ENCODE measurements at regions not wholly inside any gene's neighbourhood (a gene's known extent, or its start where the extent isn't known, plus 50 kb on each side); places are given as distances from the start of the nearest gene placed in this dataset.

GRCh38 chr5:89972901-89973300 is 436.7 kb downstream of the CETN3 start:
- H3K9ac ChIP-seq (ENCODE audit: low read depth, low read length), result no peak overlapping the region
- no peaks in the 10 kb centered on the region for H3K4me1 ChIP-seq (ENCODE audit: insufficient read depth, low read length)
- no peak overlapping the region for H3K27ac ChIP-seq (ENCODE audit: low read length)
- H3K4me3 ChIP-seq (ENCODE audit: low read length), result no peak overlapping the region
- no peaks in the 10 kb centered on the region for H3K27me3 ChIP-seq (ENCODE audit: insufficient read depth, low read length)
- H3K9me3 ChIP-seq (ENCODE audit: insufficient read depth, low read depth, low read length), result no peaks in the 10 kb centered on the region
- H3K36me3 ChIP-seq (ENCODE audit: insufficient read depth, low read depth, low read length), result no peaks in the 10 kb centered on the region

- no peak overlapping the region for H3K4me3 ChIP-seq (ENCODE audit: low read length)
- no peaks in the 10 kb centered on the region for H3K9me3 ChIP-seq (ENCODE audit: insufficient read depth, low read depth, low read length)
- H3K36me3 ChIP-seq (ENCODE audit: insufficient read depth, low read depth, low read length), result no peaks in the 10 kb centered on the region
- H3K9ac ChIP-seq (ENCODE audit: low read depth, low read length), result no peak overlapping the region
- H3K27ac ChIP-seq (ENCODE audit: low read length), result no peak overlapping the region
- no peaks in the 10 kb centered on the region for H3K27me3 ChIP-seq (ENCODE audit: insufficient read depth, low read length)
- no peaks in the 10 kb centered on the region for H3K4me1 ChIP-seq (ENCODE audit: insufficient read depth, low read length)
Observed at GRCh38 chr5:89968958-89969381, 440.6 kb downstream of the CETN3 start.

- Histone ChIP-seq H3K9me3 (ENCODE audit: insufficient read depth, low read depth, low read length) (no peaks in the 10 kb centered on the region), H3K27ac (ENCODE audit: low read length) (no peak overlapping the region), H3K4me3 (ENCODE audit: low read length) (no peak overlapping the region), H3K36me3 (ENCODE audit: insufficient read depth, low read depth, low read length) (no peaks in the 10 kb centered on the region), H3K27me3 (ENCODE audit: insufficient read depth, low read length) (no peaks in the 10 kb centered on the region), H3K9ac (ENCODE audit: low read depth, low read length) (no peak overlapping the region), H3K4me1 (ENCODE audit: insufficient read depth, low read length) (no peaks in the 10 kb centered on the region)
Observed at GRCh38 chr5:89967771-89968444, 441.6 kb downstream of the CETN3 start.

GRCh38 chr5:89956838-89957237 is 452.7 kb downstream of the CETN3 start:
- Histone ChIP-seq H3K9me3 (ENCODE audit: insufficient read depth, low read depth, low read length) (no peaks in the 10 kb centered on the region), H3K27ac (ENCODE audit: low read length) (no peak overlapping the region), H3K9ac (ENCODE audit: low read depth, low read length) (no peak overlapping the region), H3K4me1 (ENCODE audit: insufficient read depth, low read length) (no peaks in the 10 kb centered on the region), H3K27me3 (ENCODE audit: insufficient read depth, low read length) (no peaks in the 10 kb centered on the region), H3K4me3 (ENCODE audit: low read length) (no peak overlapping the region), H3K36me3 (ENCODE audit: insufficient read depth, low read depth, low read length) (no peaks in the 10 kb centered on the region)

GRCh38 chr5:89954916-89955315 is 454.6 kb downstream of the CETN3 start:
- Histone ChIP-seq H3K9me3 (ENCODE audit: insufficient read depth, low read depth, low read length) (no peaks in the 10 kb centered on the region), H3K4me1 (ENCODE audit: insufficient read depth, low read length) (no peaks in the 10 kb centered on the region), H3K9ac (ENCODE audit: low read depth, low read length) (no peak overlapping the region), H3K27ac (ENCODE audit: low read length) (no peak overlapping the region), H3K4me3 (ENCODE audit: low read length) (no peak overlapping the region), H3K27me3 (ENCODE audit: insufficient read depth, low read length) (no peaks in the 10 kb centered on the region), H3K36me3 (ENCODE audit: insufficient read depth, low read depth, low read length) (no peaks in the 10 kb centered on the region)

GRCh38 chr5:89951876-89952275 is 457.7 kb downstream of the CETN3 start:
- Histone ChIP-seq H3K9ac (ENCODE audit: low read depth, low read length) (no peak overlapping the region), H3K4me3 (ENCODE audit: low read length) (no peak overlapping the region), H3K4me1 (ENCODE audit: insufficient read depth, low read length) (no peaks in the 10 kb centered on the region), H3K27ac (ENCODE audit: low read length) (no peak overlapping the region), H3K36me3 (ENCODE audit: insufficient read depth, low read depth, low read length) (no peaks in the 10 kb centered on the region), H3K27me3 (ENCODE audit: insufficient read depth, low read length) (no peaks in the 10 kb centered on the region), H3K9me3 (ENCODE audit: insufficient read depth, low read depth, low read length) (no peaks in the 10 kb centered on the region)

GRCh38 chr5:89950234-89950633 is 459.3 kb downstream of the CETN3 start:
- no peaks in the 10 kb centered on the region for H3K4me1 ChIP-seq (ENCODE audit: insufficient read depth, low read length)
- no peaks in the 10 kb centered on the region for H3K9me3 ChIP-seq (ENCODE audit: insufficient read depth, low read depth, low read length)
- H3K27me3 ChIP-seq (ENCODE audit: insufficient read depth, low read length), result no peaks in the 10 kb centered on the region
- H3K4me3 ChIP-seq (ENCODE audit: low read length), result no peak overlapping the region
- no peak overlapping the region for H3K27ac ChIP-seq (ENCODE audit: low read length)
- no peaks in the 10 kb centered on the region for H3K36me3 ChIP-seq (ENCODE audit: insufficient read depth, low read depth, low read length)
- H3K9ac ChIP-seq (ENCODE audit: low read depth, low read length), result no peak overlapping the region

- Histone ChIP-seq H3K36me3 (ENCODE audit: insufficient read depth, low read depth, low read length) (no peaks in the 10 kb centered on the region), H3K27me3 (ENCODE audit: insufficient read depth, low read length) (no peaks in the 10 kb centered on the region), H3K9ac (ENCODE audit: low read depth, low read length) (no peak overlapping the region), H3K27ac (ENCODE audit: low read length) (no peak overlapping the region), H3K4me3 (ENCODE audit: low read length) (no peak overlapping the region), H3K9me3 (ENCODE audit: insufficient read depth, low read depth, low read length) (no peaks in the 10 kb centered on the region), H3K4me1 (ENCODE audit: insufficient read depth, low read length) (no peaks in the 10 kb centered on the region; the same call in 1 of the 2 replicates)
Observed at GRCh38 chr5:89948977-89949376, 460.6 kb downstream of the CETN3 start.

GRCh38 chr5:89946916-89947315 is 462.6 kb downstream of the CETN3 start:
- no peaks in the 10 kb centered on the region for H3K9me3 ChIP-seq (ENCODE audit: insufficient read depth, low read depth, low read length)
- no peak overlapping the region for H3K4me3 ChIP-seq (ENCODE audit: low read length)
- H3K9ac ChIP-seq (ENCODE audit: low read depth, low read length), result no peak overlapping the region
- H3K36me3 ChIP-seq (ENCODE audit: insufficient read depth, low read depth, low read length), result no peaks in the 10 kb centered on the region
- H3K4me1 ChIP-seq (ENCODE audit: insufficient read depth, low read length), result peaks cover 4% of the 10 kb centered on the region; the same call in 1 of the 2 replicates
- H3K27ac ChIP-seq (ENCODE audit: low read length), result no peak overlapping the region
- H3K27me3 ChIP-seq (ENCODE audit: insufficient read depth, low read length), result no peaks in the 10 kb centered on the region

- Histone ChIP-seq H3K36me3 (ENCODE audit: insufficient read depth, low read depth, low read length) (no peaks in the 10 kb centered on the region), H3K4me3 (ENCODE audit: low read length) (no peak overlapping the region), H3K27me3 (ENCODE audit: insufficient read depth, low read length) (no peaks in the 10 kb centered on the region), H3K4me1 (ENCODE audit: insufficient read depth, low read length) (peaks cover 4% of the 10 kb centered on the region; the same call in 1 of the 2 replicates), H3K27ac (ENCODE audit: low read length) (no peak overlapping the region), H3K9ac (ENCODE audit: low read depth, low read length) (no peak overlapping the region), H3K9me3 (ENCODE audit: insufficient read depth, low read depth, low read length) (no peaks in the 10 kb centered on the region)
Observed at GRCh38 chr5:89946508-89946907, 463.0 kb downstream of the CETN3 start.

GRCh38 chr5:89942171-89942570 is 467.4 kb downstream of the CETN3 start:
- Histone ChIP-seq H3K27me3 (ENCODE audit: insufficient read depth, low read length) (no peaks in the 10 kb centered on the region), H3K4me1 (ENCODE audit: insufficient read depth, low read length) (peaks cover 4% of the 10 kb centered on the region; the same call in 1 of the 2 replicates), H3K9me3 (ENCODE audit: insufficient read depth, low read depth, low read length) (no peaks in the 10 kb centered on the region), H3K27ac (ENCODE audit: low read length) (no peak overlapping the region), H3K9ac (ENCODE audit: low read depth, low read length) (no peak overlapping the region), H3K4me3 (ENCODE audit: low read length) (no peak overlapping the region), H3K36me3 (ENCODE audit: insufficient read depth, low read depth, low read length) (no peaks in the 10 kb centered on the region)

- H3K9ac ChIP-seq (ENCODE audit: low read depth, low read length), result no peak overlapping the region
- H3K4me3 ChIP-seq (ENCODE audit: low read length), result no peak overlapping the region
- H3K36me3 ChIP-seq (ENCODE audit: insufficient read depth, low read depth, low read length), result no peaks in the 10 kb centered on the region
- no peak overlapping the region for H3K27ac ChIP-seq (ENCODE audit: low read length)
- no peaks in the 10 kb centered on the region for H3K27me3 ChIP-seq (ENCODE audit: insufficient read depth, low read length)
- no peaks in the 10 kb centered on the region for H3K4me1 ChIP-seq (ENCODE audit: insufficient read depth, low read length)
- H3K9me3 ChIP-seq (ENCODE audit: insufficient read depth, low read depth, low read length), result no peaks in the 10 kb centered on the region
Observed at GRCh38 chr5:89936576-89936975, 473.0 kb downstream of the CETN3 start.

Measured in iPS-20b (cell line).